GM12878 (cell line): ENCODE measurements at regions not wholly inside any gene's neighbourhood (a gene's known extent, or its start where the extent isn't known, plus 50 kb on each side); places are given as distances from the start of the nearest gene placed in this dataset.

Experiments
- ATAC-seq: fragments of 200-7000 bp; cut with Tn5 transposase; 3 replicates; pipeline ENCODE4 v1.9.1; 2020; ENCODE audit warnings: mild to moderate bottlenecking, moderate library complexity
- BruUV-seq: library from RNA; stranded (reverse); fragments of 400-500 nt; replicated peaks from 2 replicates; lab custom pipeline; 2021; lab: Mats Ljungman, UMichigan
- CTCF ChIA-PET: fragments of 300-600 bp; sonication (Branson Sonifier 250); formaldehyde crosslinking; extraction: SDS; loops from one replicate; lab custom pipeline; 2021; ENCODE audit warnings: inconsistent platforms; lab: Yijun Ruan, JAX
- POLR2A ChIA-PET: fragments of 350-600 bp; formaldehyde crosslinking; extraction: SDS; loops from one replicate; lab custom pipeline; 2021; ENCODE audit warnings: inconsistent platforms; lab: Charles Lee
- RAD21 ChIA-PET: fragments of 300-600 bp; sonication (Branson Sonifier 250); formaldehyde crosslinking; loops from one replicate; lab custom pipeline; 2023; ENCODE audit warnings: antibody characterized with exemption; ENCODE audit not compliant: unreplicated experiment; lab: Charles Lee
- SMC1A ChIA-PET: fragments of 300-600 bp; sonication (Branson Sonifier 250); formaldehyde crosslinking; loops from one replicate; lab custom pipeline; 2023; ENCODE audit not compliant: unreplicated experiment, uncharacterized antibody; lab: Charles Lee
- DNase-seq: peaks from one replicate; pipeline ENCODE4 v3.0.0-alpha.2; 2011; ENCODE audit warnings: low read depth, low spot score
- FAIRE-seq: peaks from 3 replicates; lab custom pipeline; 2011; peaks lifted over from hg19 to GRCh38; lab: Jason Lieb, UNC
- H2AFZ ChIP-seq: 2 replicates; pipeline ENCODE4 v1.6.0; 2011; ENCODE audit warnings: low read depth, low read length, control low read depth; ENCODE audit not compliant: control insufficient read depth
- H3K27ac ChIP-seq: 2 replicates; pipeline ENCODE4 v1.5.1; 2011; ENCODE audit warnings: control low read depth; ENCODE audit not compliant: control insufficient read depth, insufficient read depth
- H3K27me3 ChIP-seq, 2 experiments: replicated peaks in 1 of 2; 2 replicates each; pipeline versions ENCODE4 v1.6.0 to v1.6.1; 2011; ENCODE audit warnings: low read length in 1 of 2; ENCODE audit not compliant: control insufficient read depth in 2 of 2, insufficient read depth in 2 of 2
- H3K36me3 ChIP-seq, 2 experiments: 2 replicates each; pipeline ENCODE4 v1.5.1; 2011; ENCODE audit warnings: low read length in 1 of 2; ENCODE audit not compliant: control insufficient read depth in 2 of 2, insufficient read depth in 2 of 2
- H3K4me1 ChIP-seq: 2 replicates; pipeline ENCODE4 v1.6.1; 2011; ENCODE audit warnings: mild to moderate bottlenecking, low read length, moderate library complexity, mixed read lengths; ENCODE audit not compliant: control insufficient read depth, insufficient read depth
- H3K4me2 ChIP-seq: 2 replicates; pipeline ENCODE4 v1.6.0; 2011; ENCODE audit warnings: control low read depth; ENCODE audit not compliant: control insufficient read depth, insufficient read depth
- H3K4me3 ChIP-seq: fragments of 200-600 bp; sonication (generic); 2 replicates; pipeline ENCODE4 v1.5.1; 2016
- H3K79me2 ChIP-seq: 2 replicates; pipeline ENCODE4 v1.6.0; 2011; ENCODE audit warnings: low read length; ENCODE audit not compliant: control insufficient read depth, insufficient read depth
- H3K9ac ChIP-seq: 2 replicates; pipeline ENCODE4 v1.8.0; 2011; ENCODE audit warnings: low read length, control low read depth, mixed read lengths; ENCODE audit not compliant: control insufficient read depth, insufficient read depth
- H3K9me3 ChIP-seq: replicated peaks from 3 replicates; pipeline ENCODE4 v1.5.1; 2011; ENCODE audit warnings: mild to moderate bottlenecking, low read length; ENCODE audit not compliant: control insufficient read depth, insufficient read depth
- H4K20me1 ChIP-seq: 2 replicates; pipeline ENCODE4 v1.6.0; 2011; ENCODE audit not compliant: control insufficient read depth, insufficient read depth
- ATF7 ChIP-seq: fragments of 450-650 bp; IDR thresholded peaks from 2 replicates; pipeline ENCODE4 v1.6.1; 2016; ENCODE audit warnings: low read depth, mild to moderate bottlenecking
- BACH1 ChIP-seq: fragments of 450-650 bp; IDR thresholded peaks from 2 replicates; pipeline ENCODE4 v1.6.1; 2017; ENCODE audit warnings: mild to moderate bottlenecking, borderline replicate concordance
- BMI1 ChIP-seq: fragments of 450-650 bp; IDR thresholded peaks from 2 replicates; pipeline ENCODE4 v1.6.1; 2016; ENCODE audit warnings: mild to moderate bottlenecking, moderate library complexity, borderline replicate concordance
- CBFB ChIP-seq: IDR thresholded peaks from 2 replicates; pipeline ENCODE4 v1.6.1; 2016; ENCODE audit warnings: antibody characterized with exemption, low read depth
- CEBPB ChIP-seq, 2 experiments: fragments of 150-350 bp in 1 of 2; IDR thresholded peaks; 2 replicates each; pipeline ENCODE4 v1.6.1; 2012 to 2014; ENCODE audit warnings: low read depth in 2 of 2, low read length in 2 of 2, borderline replicate concordance in 1 of 2, inconsistent platforms in 1 of 2
- EED ChIP-seq: sonication (generic); IDR thresholded peaks from 2 replicates; pipeline ENCODE4 v1.6.1; 2016; ENCODE audit warnings: antibody characterized with exemption, low read depth
- HDGF ChIP-seq: fragments of 450-650 bp; IDR thresholded peaks from 2 replicates; pipeline ENCODE4 v1.6.1; 2016; ENCODE audit warnings: antibody characterized with exemption
- IKZF1 ChIP-seq: fragments of 450-650 bp; conservative IDR thresholded peaks from 2 replicates; pipeline ENCODE4 v1.6.1; 2017; ENCODE audit warnings: antibody characterized with exemption, mild to moderate bottlenecking
- LARP7 ChIP-seq: fragments of 450-650 bp; IDR thresholded peaks from 2 replicates; pipeline ENCODE4 v1.6.1; 2017; ENCODE audit warnings: mild to moderate bottlenecking
- MEF2A ChIP-seq: IDR thresholded peaks from 2 replicates; pipeline ENCODE4 v1.6.1; 2011; ENCODE audit warnings: low read depth, mild to moderate bottlenecking, low read length, moderate library complexity; ENCODE audit not compliant: insufficient read depth
- MTA2 ChIP-seq: fragments of 450-650 bp; IDR thresholded peaks from 2 replicates; pipeline ENCODE4 v1.6.1; 2016; ENCODE audit warnings: low read depth, mild to moderate bottlenecking, moderate library complexity
- PML ChIP-seq: IDR thresholded peaks from 2 replicates; pipeline ENCODE4 v1.6.1; 2012; ENCODE audit warnings: low read length, inconsistent platforms
- POLR2A ChIP-seq: IDR thresholded peaks from 2 replicates; pipeline ENCODE4 v1.6.1; 2011; ENCODE audit warnings: low read depth, mild to moderate bottlenecking, low read length
- TCF12 ChIP-seq: IDR thresholded peaks from 2 replicates; pipeline ENCODE4 v1.6.1; 2011; ENCODE audit warnings: low read depth, mild to moderate bottlenecking, low read length
- ZBED1 ChIP-seq: IDR thresholded peaks from 2 replicates; pipeline ENCODE4 v1.6.1; 2016; ENCODE audit warnings: borderline replicate concordance
- ZNF207 ChIP-seq: fragments of 450-650 bp; IDR thresholded peaks from 2 replicates; pipeline ENCODE4 v1.6.1; 2014; ENCODE audit warnings: antibody characterized with exemption, mild to moderate bottlenecking, borderline replicate concordance
- ZNF24 ChIP-seq: fragments of 450-650 bp; IDR thresholded peaks from 2 replicates; pipeline ENCODE4 v1.6.1; 2017; ENCODE audit warnings: antibody characterized with exemption, mild to moderate bottlenecking
- ZNF274 ChIP-seq: IDR thresholded peaks from one replicate; pipeline ENCODE4 v1.8.0; 2011; ENCODE audit not compliant: insufficient read length, insufficient read depth
- WGBS: methylation state at CpG from one replicate; pipeline ENCODE4 v1.1.6; 2016; ENCODE audit warnings: low lambda C conversion rate; ENCODE audit not compliant: insufficient replicate concordance, insufficient coverage; ENCODE audit errors: missing lambda C conversion rate; 5-methylcytosine and 5-hydroxymethylcytosine counted together
- in situ Hi-C: fragments of 300-500 bp; cut with MboI; formaldehyde crosslinking; loops from 9 replicates; pipeline ENCODE4 v1.14.3; 2018; ENCODE audit warnings: mixed read lengths
- intact Hi-C: fragments of 100-400 bp; cut with micrococcal nuclease; formaldehyde crosslinking; loops from one replicate; pipeline ENCODE4 v1.14.2; 2022; ENCODE audit not compliant: unreplicated experiment
- TF ChIP-seq, protein P1 (sequence below): fragments of 450-650 bp; IDR thresholded peaks from 2 replicates; pipeline ENCODE4 v1.6.1; 2017; ENCODE audit warnings: borderline replicate concordance

DNA sequence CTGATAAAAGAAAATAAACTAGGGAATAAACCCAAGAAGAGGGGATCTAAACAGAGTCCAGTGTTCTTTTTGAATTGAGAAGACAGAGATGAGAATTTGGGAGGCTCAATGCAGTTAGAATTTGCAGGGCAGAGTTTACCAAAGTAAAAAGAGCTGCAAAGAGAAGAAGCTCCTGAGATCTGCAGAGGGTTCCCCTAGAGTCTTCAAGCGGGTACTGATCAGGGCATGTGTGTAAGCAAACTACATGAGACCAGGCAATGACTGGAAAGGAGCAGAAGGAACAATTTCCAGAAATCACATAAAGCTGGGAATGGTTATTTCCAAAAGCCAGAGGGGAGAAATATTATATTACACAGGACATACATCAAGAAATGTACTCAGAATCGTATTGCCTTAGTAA is 58.1 kb upstream of the TES start (continued):
- TF ChIP-seq TCF12 (no peak), ZBED1 (no peak)

DNA sequence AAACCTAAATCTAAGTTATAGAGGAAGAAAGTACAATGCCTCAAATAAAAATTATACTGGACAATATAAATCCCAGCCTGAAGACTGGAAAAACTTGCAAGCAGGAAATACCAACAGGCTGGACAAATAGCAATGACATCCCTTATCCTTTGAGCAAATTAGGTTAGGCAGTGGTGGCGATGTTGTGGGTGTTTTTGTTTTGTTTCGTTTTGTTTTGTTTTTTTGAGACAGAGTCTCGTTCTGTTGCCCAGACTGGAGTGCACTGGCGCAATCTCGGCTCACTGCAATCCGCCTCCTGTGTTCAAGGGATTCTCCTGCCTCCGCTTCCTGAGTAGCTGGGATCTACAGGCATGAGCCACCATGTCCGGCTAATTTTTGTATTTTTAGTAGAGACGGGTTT is 57.3 kb upstream of the TES start:
- Histone ChIP-seq H3K27ac (no peak overlapping the region), H3K9me3 (no peaks in the 10 kb centered on the region; the same call in 1 of the 3 replicates), H3K4me2 (peak overlapping the region; percentile 77), H3K27me3 (no peaks in the 10 kb centered on the region; a peak in 1 of 4 replicates), H4K20me1 (no peaks in the 10 kb centered on the region), H3K79me2 (no peaks in the 10 kb centered on the region), H3K9ac (no peak overlapping the region), H3K4me3 (peak overlapping the region; percentile 51; the same call in 1 of the 2 replicates), H3K36me3 (no peaks in the 10 kb centered on the region), H2AFZ (peak overlapping the region; percentile 47; the same call in 1 of the 2 replicates), H3K4me1 (peaks cover 21% of the 10 kb centered on the region)
- intact Hi-C loops: no loop called here
- DNase-seq (no peak), ATAC-seq (peak; percentile 25), FAIRE-seq (no peak)
- CTCF ChIA-PET: interaction anchor here (0.9 to 3.5 kb wide), 5 partner anchors 10 to 83 kb away, joined by 3 to 16 read pairs (median 5); no protein-coding TSS in a partner anchor
- RAD21 ChIA-PET: no interaction called here
- POLR2A ChIA-PET: interaction anchor here (1.0 kb wide), 2 partner anchors 9 to 14 kb away, joined by 3 to 4 read pairs; no protein-coding TSS in a partner anchor
- SMC1A ChIA-PET: interaction anchor here (0.8 to 1.2 kb wide), 4 partner anchors 10 to 83 kb away, joined by 3 to 4 read pairs (median 4); no protein-coding TSS in a partner anchor
- no TSS peak for BruUV-seq
- WGBS: 2% methylated on average over 9 of the region's 9 CpGs
- 0 out of 2 replicates have a peak, but pooled peaks have one; percentile 45 for TF ChIP-seq EED
- no peak for TF ChIP-seq CEBPB (IDR thresholded peaks at IDR 0.05; ENCODE audit: borderline replicate concordance in 1 of 2, low read depth in 2 of 2, low read length in 2 of 2)
- no peak for TF ChIP-seq HDGF
- TF ChIP-seq MEF2A: no peak
- peak; percentile 33; the same call in 1 of the 2 replicates for TF ChIP-seq IKZF1
- TF ChIP-seq POLR2A: no peak
- no peak for TF ChIP-seq BACH1
- TF ChIP-seq CBFB: no peak
- TF ChIP-seq PML: no peak
- peak; percentile 66 for TF ChIP-seq BMI1
- TF ChIP-seq ATF7: no peak
- no peak for TF ChIP-seq MTA2
- TF ChIP-seq ZNF24: no peak
- TF ChIP-seq, protein P1, sequence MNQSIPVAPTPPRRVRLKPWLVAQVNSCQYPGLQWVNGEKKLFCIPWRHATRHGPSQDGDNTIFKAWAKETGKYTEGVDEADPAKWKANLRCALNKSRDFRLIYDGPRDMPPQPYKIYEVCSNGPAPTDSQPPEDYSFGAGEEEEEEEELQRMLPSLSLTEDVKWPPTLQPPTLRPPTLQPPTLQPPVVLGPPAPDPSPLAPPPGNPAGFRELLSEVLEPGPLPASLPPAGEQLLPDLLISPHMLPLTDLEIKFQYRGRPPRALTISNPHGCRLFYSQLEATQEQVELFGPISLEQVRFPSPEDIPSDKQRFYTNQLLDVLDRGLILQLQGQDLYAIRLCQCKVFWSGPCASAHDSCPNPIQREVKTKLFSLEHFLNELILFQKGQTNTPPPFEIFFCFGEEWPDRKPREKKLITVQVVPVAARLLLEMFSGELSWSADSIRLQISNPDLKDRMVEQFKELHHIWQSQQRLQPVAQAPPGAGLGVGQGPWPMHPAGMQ: no peak
- no peak for TF ChIP-seq ZNF207
- TF ChIP-seq LARP7: no peak
- no peak for TF ChIP-seq ZNF274
- in situ Hi-C loops: no loop called here
